ENCODE measurements at regions not wholly inside any gene's neighbourhood (a gene's known extent, or its start where the extent isn't known, plus 50 kb on each side); places are given as distances from the start of the nearest gene placed in this dataset.

DNA sequence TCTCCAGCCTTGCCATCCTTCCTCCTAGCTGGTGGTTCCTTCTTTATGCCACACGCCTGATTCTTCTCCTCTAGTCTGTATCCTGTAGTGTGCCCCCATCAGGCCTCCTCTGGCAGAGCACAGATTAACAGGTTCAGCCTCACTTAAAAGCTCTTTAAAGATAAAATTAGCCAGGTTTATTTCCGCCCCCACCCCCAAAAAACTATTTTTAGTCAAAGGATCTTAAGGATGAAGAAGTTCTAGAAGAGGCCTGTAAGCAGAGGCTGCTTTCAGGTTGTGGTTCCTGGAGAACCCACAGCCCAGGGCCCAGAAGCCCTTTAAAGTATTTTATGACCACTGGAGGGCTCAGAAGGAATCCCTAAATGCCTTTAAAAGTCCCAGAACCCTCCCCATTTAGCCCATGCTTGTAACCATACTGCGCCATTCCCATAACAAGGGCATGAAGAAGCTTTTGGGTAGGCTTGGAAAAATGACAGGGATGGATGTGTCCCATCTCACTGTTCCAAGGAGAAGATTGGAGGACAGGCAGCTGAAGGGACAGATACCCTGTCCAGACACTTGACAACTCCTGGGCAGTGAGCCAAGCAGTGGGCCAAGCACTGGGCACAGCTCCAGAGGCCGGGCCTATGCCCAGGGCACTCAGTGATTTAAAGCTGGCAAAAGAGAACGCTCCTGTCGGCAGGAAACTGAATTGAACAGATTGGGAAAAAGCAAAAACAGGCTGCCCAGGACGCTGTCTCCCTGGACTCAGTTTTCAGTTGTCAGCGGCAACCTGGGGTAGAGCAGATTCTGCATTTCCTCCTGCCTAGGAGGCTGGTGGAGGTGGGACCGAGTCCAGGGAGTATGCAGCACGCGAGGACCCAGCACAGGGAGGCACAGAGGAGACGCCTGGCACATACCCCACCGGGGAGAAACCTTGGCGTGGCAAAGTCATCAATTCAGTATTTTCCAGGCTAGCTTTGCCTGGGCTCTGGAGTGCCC, 106.3 kb upstream of the SSBP2 start:
- no peak for DNase-seq (ENCODE audit: low spot score)

DNA sequence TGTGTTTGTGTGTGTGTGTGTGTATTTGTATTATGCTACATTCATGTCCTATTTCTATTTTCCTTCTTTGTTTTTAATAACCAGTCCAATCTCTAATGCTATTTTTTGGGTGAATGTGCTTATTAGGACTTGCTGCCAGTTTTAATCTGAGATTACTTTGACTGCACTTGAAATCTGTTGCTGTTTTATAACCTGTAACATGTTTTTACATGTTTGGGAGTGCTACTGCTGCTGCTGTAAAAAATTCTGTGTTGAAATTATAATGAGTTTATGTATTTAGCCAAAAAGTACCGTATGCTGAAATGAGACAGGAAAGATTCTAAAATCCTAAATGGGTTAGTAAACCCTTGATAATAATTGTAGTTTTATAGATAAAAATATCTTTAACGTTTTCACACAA, 104.7 kb upstream of the SSBP2 start:
- no peak for DNase-seq (ENCODE audit: low spot score)

DNA sequence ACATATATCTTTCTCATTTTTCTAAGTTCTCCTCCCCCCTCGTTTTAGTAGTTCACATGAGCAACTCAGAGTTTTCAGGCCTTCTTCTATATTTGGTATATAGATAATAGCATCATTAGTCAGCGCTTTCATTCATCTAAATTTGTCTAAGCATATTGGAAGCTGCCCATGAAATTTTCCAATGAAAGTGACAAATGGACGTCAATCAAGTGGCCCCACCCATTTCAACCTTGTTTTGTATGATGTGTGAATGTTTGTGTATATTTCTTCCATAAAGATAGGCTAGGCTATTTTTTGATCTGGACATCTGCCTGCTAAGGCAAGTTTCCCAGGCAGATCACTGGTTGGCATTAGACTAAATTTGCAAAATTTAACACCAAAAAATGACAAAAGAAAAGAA, 104.0 kb upstream of the SSBP2 start:
- DNase-seq (ENCODE audit: low spot score), result no peak

DNA sequence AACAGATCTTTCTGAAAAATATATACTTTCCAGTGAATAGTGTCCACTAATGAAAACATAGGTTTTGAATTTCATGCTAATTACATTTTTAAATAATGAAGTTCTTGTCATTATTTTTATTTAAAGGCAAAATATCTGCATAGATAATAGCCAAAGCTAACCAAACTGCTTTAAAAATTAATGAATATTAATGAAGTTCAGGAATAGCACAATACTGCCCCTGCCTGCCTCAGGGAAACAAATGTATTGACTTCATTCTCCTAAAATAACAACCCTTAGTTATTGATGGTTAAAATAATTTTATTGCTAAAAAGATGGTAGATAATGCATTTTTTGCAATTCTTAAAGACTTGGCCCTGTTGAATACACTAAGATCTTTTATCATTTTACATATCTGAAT, 103.6 kb upstream of the SSBP2 start:
- no peak for DNase-seq (ENCODE audit: low spot score)

DNA sequence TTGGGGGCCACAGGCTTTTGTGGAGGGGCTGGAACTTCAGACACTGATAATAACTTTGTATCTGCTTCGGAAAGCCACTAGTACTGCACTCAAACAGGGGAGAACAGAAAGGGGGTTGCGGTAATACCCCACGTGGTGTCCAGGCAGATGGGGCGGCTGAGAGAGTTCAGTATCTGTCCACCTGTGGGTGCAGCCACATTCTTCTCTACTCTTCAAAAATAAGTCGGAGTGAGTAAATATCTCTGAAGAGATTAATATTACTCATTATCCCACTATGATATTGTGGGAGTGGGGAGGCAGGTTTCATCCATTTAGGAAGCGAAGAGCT, 102.1 kb upstream of the SSBP2 start:
- no peak for DNase-seq (ENCODE audit: low spot score)

DNA sequence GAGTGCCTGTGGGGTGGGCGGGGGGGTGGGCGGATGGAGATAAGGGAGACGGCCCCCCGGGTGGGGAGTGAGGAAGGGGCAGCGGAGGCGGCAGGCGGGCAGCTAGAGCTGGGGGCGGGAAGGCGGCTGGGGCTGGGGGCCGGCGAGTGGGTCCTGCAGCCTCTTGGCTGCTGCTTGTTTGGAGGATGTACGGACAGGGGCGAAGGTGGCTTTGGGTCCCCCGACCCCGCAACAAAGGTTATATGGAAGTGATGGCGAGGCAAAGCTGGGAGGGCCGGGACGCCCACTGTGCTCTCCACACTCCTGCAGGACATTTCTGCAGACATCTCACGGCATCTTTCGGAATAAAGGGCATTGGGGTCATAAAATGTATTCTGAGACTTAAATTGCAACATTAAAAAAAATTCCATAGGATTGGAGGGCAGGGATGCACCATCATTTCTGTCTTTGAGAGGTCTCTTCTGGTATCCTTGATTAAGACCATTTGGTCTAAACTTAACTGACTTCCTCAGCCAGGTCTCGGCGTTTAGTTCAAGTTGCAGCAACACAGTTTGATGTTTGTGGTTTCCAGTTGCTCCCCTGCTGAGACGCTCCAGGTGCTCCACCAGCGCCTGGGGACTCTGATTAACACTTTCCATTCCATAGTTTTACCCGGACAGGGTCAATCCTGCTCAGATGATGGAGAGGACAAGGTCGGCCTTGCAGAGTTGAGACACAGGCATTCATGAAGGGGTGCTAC, 101.6 kb upstream of the SSBP2 start:
- DNase-seq (ENCODE audit: low spot score), result peak; percentile 30

DNA sequence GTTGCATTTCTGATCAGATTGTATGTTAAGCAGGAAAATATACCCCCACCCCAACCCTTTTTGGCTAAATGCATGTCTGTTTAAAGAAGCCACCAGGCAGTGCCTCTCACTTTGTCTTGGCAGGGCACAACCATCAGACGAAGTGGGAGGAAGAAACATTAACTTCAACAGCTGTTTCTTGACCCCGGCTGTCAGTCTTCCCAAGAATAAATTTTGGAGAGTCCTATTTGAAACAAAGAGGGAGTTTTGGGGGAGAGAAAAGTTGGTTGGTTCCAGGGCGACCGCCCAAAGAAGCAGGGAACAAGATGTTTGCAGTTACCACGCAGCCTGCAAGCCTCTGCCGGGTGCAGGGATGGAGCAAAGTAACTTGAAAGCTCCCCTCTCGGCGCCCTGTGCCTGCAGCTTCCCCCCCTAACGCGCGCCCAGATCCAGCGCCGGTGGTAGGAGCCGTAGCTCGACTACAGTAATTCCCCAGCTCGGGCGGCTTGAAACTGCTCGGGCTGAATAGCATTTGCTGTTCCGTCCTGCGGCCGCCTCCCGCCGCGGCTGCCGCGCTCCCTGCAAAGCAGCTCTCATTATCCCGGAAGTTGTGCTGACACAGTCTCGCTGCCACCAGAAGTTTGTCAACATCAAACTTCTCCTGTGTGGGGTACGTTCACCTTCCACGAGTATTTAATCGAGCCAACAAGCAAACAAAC, 100.7 kb upstream of the SSBP2 start:
- DNase-seq (ENCODE audit: low spot score), result peak; percentile 82

DNA sequence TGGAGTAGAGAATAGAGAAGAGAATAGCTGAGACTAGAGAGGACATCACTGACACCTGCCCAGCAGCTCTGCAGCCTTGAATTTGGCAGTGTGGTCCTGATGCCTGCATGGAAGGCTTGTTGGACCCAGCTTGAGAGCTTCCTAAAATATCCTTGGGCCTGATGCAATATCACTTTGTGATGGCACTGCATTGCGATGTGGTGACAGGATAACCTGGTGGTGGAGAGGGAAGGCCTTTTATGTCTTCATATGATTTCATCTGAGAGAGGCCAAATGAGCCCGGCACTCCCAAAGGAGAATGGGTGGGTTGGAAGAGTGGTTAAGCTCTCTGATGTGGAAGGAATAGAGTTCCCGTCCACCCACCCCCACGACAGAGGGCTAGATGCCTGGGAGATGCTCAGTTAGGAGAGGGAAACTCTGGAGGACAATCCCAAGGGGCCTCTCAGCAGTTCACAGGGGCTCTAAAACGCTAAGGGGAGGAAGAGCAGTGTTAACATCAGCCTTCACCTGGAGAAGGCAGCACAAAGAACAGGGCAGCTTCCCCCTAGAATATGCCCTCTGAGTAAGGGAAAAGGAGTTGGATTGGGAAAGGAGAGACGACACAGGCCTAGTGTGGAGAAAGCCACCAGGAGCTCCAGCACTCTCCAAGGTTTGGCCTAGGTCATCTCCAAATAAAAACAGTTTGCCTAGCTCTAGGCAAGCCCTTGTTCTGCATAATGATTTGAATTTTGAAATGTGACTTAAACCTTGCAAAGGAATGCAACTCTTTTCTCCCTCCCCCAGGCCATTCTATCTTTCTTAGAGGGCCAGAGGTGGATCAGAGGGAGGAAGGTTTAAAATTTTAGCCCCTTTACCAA, 99.8 kb upstream of the SSBP2 start:
- DNase-seq (ENCODE audit: low spot score), result no peak

DNA sequence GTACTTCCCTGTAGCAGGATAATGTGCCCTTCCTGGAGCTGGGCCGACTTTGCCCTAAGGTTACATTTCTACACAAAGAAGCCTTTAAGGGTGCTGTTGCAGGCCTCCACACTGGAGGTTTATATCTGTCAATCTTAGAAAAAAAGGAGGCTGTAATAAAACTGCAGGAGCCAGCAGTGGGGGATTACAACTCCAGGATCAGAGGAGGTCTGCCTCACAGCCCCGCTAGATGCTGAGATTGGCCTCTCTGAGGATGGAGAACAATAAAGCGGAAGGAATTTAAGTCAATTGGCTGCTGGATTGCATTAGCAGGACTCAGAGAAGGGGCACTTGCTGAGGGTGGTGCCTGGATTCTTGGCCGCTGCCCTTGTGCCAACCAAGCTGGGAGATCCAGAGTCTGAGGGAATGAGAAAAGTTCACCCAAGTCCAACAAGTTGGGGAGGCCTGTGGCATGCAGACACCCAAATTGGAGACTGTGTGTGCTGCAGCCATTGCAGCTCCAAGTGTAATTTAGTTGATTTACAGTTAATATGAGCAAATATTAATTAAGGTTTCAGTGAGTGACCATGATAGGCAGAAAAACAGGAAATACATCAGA, 99.0 kb upstream of the SSBP2 start:
- no peak for DNase-seq (ENCODE audit: low spot score)

DNA sequence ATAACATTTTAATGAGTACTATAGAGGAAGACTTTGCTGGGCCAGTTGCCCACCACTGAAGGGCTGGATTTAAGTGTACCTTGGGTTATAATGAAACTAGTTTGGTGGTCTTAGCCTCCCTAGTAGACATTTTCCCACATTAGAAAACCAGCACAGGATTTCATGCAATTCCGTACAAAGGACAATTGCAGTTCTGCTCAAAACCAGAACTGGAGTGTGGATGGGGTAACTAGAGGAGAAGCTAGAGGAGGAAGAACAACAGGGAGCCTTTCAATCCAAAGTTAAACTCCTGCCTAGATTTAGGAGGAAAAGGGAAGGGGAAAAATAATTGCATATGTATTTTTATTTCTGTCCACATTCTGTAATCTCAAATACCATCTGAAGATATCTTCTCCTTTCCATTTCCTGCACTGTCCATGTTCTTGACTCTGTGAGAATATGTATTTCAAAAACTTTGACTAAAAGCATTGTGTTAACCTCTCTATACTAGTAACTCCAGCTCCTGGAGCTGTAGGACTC, 97.5 kb upstream of the SSBP2 start:
- no peak for DNase-seq (ENCODE audit: low spot score)

DNA sequence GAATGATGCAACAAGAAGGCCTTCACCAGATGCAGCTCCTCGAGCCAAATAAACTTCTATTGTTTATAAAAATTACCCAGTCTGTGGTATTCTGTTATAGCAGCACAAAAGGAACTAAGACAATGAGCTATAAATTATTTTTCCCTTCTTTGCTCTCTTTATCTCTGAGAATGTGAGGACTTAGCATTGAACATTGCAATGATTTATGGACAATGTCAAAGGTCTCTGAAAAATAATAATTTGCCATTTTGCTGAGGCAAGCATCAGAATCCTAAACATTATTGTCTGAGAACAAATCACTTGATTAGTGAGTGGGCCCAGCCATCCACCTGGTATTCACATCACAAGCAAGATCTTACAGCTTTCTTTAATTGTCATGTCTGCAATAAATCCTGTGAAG, 95.4 kb upstream of the SSBP2 start:
- DNase-seq (ENCODE audit: low spot score), result no peak

DNA sequence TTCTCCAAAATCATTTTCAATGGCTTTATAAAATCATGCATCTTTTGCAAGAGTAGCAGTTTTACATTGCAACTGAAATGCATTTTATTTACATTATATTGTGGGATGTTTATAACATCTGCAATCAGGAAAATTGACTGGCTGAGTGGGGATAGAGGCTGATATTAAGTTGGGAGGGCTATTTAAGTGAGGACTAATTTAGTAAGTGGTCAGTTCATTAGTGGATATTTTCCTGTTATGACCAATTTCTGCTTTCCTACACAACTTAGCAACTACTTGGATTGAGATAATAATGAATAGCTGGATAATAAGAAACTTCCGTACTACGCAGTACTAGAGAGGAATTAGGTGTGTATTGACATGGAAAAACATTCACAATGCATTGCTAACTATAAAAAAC, 92.9 kb upstream of the SSBP2 start:
- DNase-seq (ENCODE audit: low spot score), result no peak

DNA sequence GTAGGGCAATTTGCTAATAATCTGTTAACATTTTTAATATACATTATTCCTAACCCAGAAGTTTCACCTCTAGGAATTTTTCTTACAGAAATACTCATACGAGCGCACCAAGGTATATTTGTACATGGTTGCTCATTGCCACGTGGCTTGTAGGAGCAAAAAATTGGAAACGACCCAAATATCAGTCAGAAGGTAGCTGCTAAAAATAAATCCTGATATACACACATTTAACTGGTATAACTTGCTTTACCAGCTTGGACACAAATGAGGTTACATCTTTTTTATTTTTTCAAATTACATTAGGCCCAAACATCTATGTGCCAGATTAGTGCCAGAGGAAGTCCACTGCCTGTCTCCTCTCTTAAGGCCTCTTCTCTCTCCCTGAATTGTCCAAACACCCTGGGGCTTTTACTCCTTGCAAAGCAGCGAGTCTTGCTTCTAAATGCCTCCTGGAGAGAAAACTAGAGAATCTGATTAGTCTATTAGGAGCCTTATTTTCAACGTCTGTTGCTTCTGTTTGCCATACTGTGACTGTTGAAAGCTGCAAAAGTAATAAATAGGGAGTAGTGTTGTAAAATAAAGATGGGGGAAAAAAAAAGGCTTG, 92.0 kb upstream of the SSBP2 start:
- DNase-seq (ENCODE audit: low spot score), result no peak

DNA sequence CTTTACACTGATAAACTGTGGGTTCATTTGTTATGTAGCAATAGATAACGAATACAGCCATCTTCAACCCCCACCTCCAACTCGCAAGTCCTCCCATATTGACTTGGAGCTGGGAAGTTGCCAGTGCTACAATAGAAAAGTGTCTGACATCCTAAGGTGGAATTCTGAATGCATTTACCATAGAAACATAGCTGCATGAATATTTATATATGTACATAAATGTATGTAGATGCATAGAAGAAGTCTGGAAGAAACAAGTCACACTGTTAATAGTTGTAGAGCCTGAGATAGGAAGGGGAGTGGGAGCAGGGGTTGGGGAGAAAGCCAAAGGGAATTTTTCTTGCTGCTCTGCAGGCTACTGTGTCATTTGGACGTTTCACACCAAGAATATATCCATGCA, 88.1 kb upstream of the SSBP2 start:
- no peak for DNase-seq (ENCODE audit: low spot score)

DNA sequence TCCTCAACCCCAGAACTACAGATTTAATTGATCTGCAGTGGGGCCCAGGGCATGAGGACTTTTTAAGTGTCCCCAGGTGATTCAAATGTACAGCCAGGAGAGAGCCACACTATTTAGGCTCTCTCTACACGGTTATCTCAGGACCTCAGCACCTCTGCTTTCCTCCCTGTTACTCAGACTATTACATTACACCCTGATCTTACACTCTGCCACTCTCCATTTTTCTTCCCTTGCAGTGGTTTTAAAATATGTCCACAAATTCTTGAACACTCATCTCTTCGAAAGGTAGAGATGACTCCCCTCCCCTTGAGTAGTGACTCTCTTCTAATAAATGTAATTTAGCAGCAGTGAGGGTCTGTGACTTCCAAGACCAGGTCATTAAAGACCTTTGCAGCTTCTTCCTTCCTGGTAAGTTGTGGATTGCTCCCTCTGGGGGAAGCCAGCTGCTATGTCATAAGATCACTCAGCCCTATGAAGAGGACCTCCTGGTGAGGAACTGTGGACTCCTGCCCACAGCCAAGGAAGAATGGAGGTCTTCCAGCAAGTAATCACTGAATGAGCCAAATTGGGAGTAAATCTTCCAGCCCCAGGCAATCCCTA, 87.5 kb upstream of the SSBP2 start:
- no peak for DNase-seq (ENCODE audit: low spot score)

DNA sequence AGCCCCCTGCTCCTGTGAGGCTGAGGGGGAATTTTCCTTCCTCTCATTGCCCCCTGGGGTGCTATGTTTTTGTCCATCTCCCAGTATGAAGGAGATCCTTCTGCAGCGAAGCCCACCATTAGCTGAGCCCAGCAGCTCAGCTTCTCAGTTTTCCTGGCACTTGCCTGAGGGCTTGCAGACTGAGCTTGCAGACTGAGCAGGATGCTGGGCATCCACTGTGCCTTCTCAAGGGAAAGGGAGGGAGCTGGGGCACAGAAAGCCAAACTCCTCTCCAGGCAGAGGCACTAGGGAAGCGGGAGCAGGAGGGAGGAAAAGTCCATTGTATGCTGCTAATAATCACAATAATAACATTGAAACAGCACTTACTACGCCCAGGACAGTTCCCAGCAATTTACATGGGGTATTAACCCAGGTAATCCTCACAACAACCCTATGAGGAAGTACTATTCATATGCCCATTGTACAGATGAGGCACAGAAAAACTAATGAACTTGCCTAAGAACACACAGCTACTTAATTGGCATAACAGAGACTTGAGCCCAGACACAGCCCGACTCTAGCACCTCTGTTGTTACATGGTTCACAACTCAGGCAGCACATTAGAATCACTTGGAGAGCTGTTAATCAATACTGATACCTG, 86.9 kb upstream of the SSBP2 start:
- DNase-seq (ENCODE audit: low spot score), result no peak

DNA sequence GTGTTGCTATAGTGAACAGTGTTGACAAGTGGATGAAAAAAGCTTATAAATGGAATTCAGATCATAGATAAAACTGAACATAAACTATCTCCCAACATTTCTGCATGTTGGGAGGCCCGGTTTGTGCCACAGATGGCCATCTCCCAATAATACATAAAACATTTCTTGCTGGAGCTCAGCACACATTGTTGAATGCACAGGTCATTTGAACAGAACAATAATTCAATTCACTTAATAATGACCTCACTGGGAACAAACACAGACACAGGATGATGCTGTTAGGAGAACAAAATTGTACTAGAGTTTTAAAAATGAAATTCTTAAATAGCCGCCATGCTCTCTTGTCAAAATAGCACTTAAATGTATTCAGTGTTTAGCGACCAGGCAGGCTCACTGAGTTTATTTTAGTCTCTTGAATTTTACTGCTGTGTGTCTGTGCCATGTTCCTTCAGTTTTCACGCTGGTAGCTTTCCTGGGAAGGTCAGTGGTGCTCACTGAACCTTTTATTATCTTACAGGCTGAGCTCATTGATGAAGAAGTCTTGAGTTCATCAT, 85.0 kb upstream of the SSBP2 start:
- DNase-seq (ENCODE audit: low spot score), result no peak

DNA sequence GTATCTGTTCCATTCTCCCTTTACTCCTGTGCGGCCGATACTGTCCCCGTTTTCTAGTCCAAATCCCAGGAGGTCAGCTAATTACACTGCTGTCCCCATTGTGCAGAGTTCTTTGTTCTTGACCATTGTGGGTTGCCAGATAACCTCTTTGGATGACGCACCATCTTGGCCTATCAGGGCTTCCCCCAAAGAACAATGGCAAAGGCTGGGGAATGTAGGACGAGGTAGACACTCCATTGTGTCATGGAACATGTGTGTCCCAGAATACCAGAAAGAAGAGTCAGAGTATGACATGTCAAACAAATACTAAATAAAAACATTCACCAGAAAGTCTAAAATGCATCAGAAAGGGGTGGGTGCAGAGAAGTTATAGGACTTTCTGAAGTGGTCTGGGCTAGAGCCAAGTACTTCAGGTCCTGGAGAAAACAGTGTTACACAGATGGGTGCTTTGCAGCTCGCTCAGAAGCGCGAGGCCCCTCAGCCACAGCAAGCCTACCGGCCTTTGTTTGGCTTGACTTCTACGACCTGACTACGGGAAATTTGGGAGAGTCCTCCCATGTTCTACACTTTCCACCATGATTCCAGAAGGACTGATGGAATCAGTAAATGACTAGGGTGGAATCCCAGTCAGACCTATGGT, 83.2 kb upstream of the SSBP2 start:
- no peak for DNase-seq (ENCODE audit: low spot score)

DNA sequence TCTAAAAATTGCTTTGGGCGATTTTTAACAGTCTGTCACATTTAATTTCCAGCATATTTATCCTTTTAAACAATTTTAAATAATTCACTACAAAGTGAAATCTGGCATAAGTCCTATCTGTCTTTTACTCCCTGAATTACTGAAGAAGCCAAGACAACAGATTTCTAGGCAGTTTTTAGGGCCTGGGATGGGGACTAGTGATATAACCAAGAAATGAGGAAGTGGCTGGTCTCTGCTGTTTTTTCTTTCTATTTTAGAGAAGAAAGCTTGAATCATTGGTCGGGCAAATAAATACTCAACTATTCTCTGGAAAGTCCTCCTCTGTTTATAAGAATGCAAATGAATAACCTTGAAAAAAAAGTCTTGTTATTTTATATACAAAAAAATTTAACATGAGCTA, 79.7 kb upstream of the SSBP2 start:
- no peak for DNase-seq (ENCODE audit: low spot score)
